ENCODE measurements at regions not wholly inside any gene's neighbourhood (a gene's known extent, or its start where the extent isn't known, plus 50 kb on each side); places are given as distances from the start of the nearest gene placed in this dataset.

DNA sequence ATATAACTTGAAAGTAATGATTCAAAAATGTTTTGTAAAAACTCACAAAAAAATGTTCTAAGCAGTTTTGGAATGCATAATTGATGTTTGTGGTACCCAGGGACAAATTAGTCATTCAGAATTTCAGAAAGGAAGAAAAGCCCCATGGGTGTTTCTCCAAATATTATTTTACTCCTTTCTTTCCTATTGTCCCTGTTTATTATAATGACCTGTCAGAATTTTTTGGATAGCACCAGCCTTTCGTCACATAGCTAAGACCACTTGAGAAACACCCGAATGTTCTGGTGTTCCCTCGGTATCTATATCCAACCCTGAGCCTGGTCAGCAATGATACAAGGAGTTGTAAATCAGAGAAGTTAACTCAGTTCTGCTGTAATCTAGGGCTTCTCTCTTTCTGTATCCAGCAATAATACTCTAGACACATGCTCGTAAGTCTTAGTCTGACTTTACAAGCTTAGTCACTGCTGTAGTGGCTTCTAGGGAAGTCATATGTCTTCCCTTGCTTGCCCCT lies 64.8 kb upstream of the MEOX2 start:
- TF ChIP-seq POLR2A (IDR thresholded peaks at IDR 0.05) (no peak), EP300 (IDR thresholded peaks at IDR 0.05) (no peak)
- TF ChIP-seq, protein P1, sequence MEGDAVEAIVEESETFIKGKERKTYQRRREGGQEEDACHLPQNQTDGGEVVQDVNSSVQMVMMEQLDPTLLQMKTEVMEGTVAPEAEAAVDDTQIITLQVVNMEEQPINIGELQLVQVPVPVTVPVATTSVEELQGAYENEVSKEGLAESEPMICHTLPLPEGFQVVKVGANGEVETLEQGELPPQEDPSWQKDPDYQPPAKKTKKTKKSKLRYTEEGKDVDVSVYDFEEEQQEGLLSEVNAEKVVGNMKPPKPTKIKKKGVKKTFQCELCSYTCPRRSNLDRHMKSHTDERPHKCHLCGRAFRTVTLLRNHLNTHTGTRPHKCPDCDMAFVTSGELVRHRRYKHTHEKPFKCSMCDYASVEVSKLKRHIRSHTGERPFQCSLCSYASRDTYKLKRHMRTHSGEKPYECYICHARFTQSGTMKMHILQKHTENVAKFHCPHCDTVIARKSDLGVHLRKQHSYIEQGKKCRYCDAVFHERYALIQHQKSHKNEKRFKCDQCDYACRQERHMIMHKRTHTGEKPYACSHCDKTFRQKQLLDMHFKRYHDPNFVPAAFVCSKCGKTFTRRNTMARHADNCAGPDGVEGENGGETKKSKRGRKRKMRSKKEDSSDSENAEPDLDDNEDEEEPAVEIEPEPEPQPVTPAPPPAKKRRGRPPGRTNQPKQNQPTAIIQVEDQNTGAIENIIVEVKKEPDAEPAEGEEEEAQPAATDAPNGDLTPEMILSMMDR (IDR thresholded peaks at IDR 0.05): no peak
- H3K4me1 ChIP-seq: peaks cover 0 to 35% (median 0%) of the 10 kb centered on the region in 4 donors
- H3K4me3 ChIP-seq: no peak overlapping the region
- WGBS, 2 donors: 51 to 60% methylated on average over 4 of the region's 4 CpGs
- H3K27me3 ChIP-seq: no peaks in the 10 kb centered on the region
- H3K36me3 ChIP-seq: no peaks in the 10 kb centered on the region
- peak overlapping the region in 2 of 4 donors; percentile 26 to 40 for H3K27ac ChIP-seq
- H3K9me3 ChIP-seq: no peaks in the 10 kb centered on the region
- no peak for DNase-seq (ENCODE audit: low spot score in 2 of 2)

GRCh38 chr7:15750727-15751126 lies 64.2 kb upstream of the MEOX2 start:
- TF ChIP-seq EP300 (IDR thresholded peaks at IDR 0.05) (no peak), POLR2A (IDR thresholded peaks at IDR 0.05) (no peak)
- TF ChIP-seq, protein P1 (IDR thresholded peaks at IDR 0.05): no peak
- no peak for DNase-seq (ENCODE audit: low spot score in 2 of 2)
- no peak overlapping the region for H3K4me3 ChIP-seq
- no peak overlapping the region for H3K27ac ChIP-seq
- H3K9me3 ChIP-seq: no peaks in the 10 kb centered on the region
- no peaks in the 10 kb centered on the region for H3K36me3 ChIP-seq
- 74 to 76% methylated on average over 3 of the region's 3 CpGs for WGBS, 2 donors
- no peaks in the 10 kb centered on the region for H3K27me3 ChIP-seq
- peaks cover 0 to 35% (median 0%) of the 10 kb centered on the region in 4 donors for H3K4me1 ChIP-seq

DNA sequence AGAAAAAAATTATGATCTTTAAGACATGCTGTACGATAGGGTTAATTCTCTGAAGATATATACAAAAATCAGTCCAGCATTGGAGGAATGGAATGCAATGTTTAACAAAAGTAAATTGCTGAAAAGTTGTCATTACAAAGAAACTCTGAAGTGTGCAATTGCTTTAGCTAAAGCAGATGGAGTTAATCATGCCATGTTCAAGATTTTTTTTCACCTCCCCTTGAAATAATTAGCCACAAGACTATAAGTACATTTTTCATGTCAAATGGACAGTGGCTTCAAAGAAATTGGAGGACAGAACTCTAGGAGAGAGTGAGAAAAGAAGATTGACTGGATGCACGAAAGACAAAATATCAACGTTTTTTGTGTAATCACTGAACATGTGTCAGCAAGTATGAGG lies 63.1 kb upstream of the MEOX2 start:
- no peaks in the 10 kb centered on the region for H3K36me3 ChIP-seq
- H3K4me3 ChIP-seq: no peak overlapping the region
- no peaks in the 10 kb centered on the region for H3K9me3 ChIP-seq
- H3K27ac ChIP-seq: no peak overlapping the region
- TF ChIP-seq, protein P1 (IDR thresholded peaks at IDR 0.05): no peak
- TF ChIP-seq EP300 (IDR thresholded peaks at IDR 0.05) (no peak), POLR2A (IDR thresholded peaks at IDR 0.05) (no peak)
- peaks cover 0 to 35% (median 0%) of the 10 kb centered on the region in 4 donors for H3K4me1 ChIP-seq
- no peak for DNase-seq (ENCODE audit: low spot score in 2 of 2)
- H3K27me3 ChIP-seq: no peaks in the 10 kb centered on the region
- WGBS, 2 donors: 79 to 81% methylated on average over 3 of the region's 3 CpGs

- Histone ChIP-seq H3K4me1 (peaks cover 0 to 27% (median 0%) of the 10 kb centered on the region in 4 donors), H3K4me3 (no peak overlapping the region), H3K9me3 (no peaks in the 10 kb centered on the region), H3K36me3 (no peaks in the 10 kb centered on the region), H3K27ac (no peak overlapping the region), H3K27me3 (no peaks in the 10 kb centered on the region)
- no peak for DNase-seq (ENCODE audit: low spot score in 2 of 2)
- WGBS, 2 donors: 39 to 42% methylated on average over 4 of the region's 4 CpGs
- TF ChIP-seq EP300 (IDR thresholded peaks at IDR 0.05) (no peak), POLR2A (IDR thresholded peaks at IDR 0.05) (no peak)
- TF ChIP-seq, protein P1 (IDR thresholded peaks at IDR 0.05): no peak
Measured at GRCh38 chr7:15747712-15748111, 61.2 kb upstream of the MEOX2 start.

GRCh38 chr7:15747301-15747700 lies 60.8 kb upstream of the MEOX2 start:
- no peak for DNase-seq (ENCODE audit: low spot score in 2 of 2)
- Histone ChIP-seq H3K4me1 (peaks cover 0 to 24% (median 0%) of the 10 kb centered on the region in 4 donors), H3K36me3 (no peaks in the 10 kb centered on the region), H3K27ac (peak overlapping the region in 1 of 4 donors; percentile 29), H3K9me3 (no peaks in the 10 kb centered on the region), H3K4me3 (no peak overlapping the region), H3K27me3 (no peaks in the 10 kb centered on the region)
- TF ChIP-seq POLR2A (IDR thresholded peaks at IDR 0.05) (no peak), EP300 (IDR thresholded peaks at IDR 0.05) (peak in 1 of 2 donors; percentile 61)
- TF ChIP-seq, protein P1 (IDR thresholded peaks at IDR 0.05): no peak
- 28 to 33% methylated on average over 2 of the region's 2 CpGs for WGBS, 2 donors

Data from tibial nerve (tissue), 4 donors.